Activated CD4-positive, alpha-beta memory T cell treated with anti-CD3 and anti-CD28 coated beads for 36 hours (primary cell): ENCODE measurements at regions not wholly inside any gene's neighbourhood (a gene's known extent, or its start where the extent isn't known, plus 50 kb on each side); places are given as distances from the start of the nearest gene placed in this dataset.

Source experiments
- CTCF ChIA-PET: fragments of 350-600 bp; sonication (Branson Sonifier 250); formaldehyde crosslinking; loops from one replicate; lab custom pipeline; 2021; ENCODE audit warnings: antibody characterized with exemption, inconsistent platforms; lab: Charles Lee
- POLR2A ChIA-PET: fragments of 350-600 bp; sonication (Branson Sonifier 250); formaldehyde crosslinking; loops from one replicate; lab custom pipeline; 2021; ENCODE audit warnings: antibody characterized with exemption; lab: Charles Lee
- DNase-seq: peaks from one replicate; pipeline ENCODE4 v3.0.0-alpha.2; 2020
- H3K27ac Mint-ChIP-seq: one replicate; pipeline ENCODE4 v1.8.0; 2021; ENCODE audit warnings: mixed read lengths
- H3K27me3 Mint-ChIP-seq: one replicate; pipeline ENCODE4 v1.8.0; 2021; ENCODE audit warnings: mixed read lengths
- H3K36me3 Mint-ChIP-seq: one replicate; pipeline ENCODE4 v1.8.0; 2021; ENCODE audit warnings: mixed read lengths
- H3K4me1 Mint-ChIP-seq: one replicate; pipeline ENCODE4 v1.8.0; 2021; ENCODE audit warnings: low read depth, mixed read lengths
- H3K4me3 Mint-ChIP-seq: one replicate; pipeline ENCODE4 v1.8.0; 2021; ENCODE audit warnings: mild to moderate bottlenecking, mixed read lengths
- H3K9me3 Mint-ChIP-seq: one replicate; pipeline ENCODE4 v1.8.0; 2021; ENCODE audit warnings: mixed read lengths
- intact Hi-C: fragments of 100-400 bp; cut with micrococcal nuclease; formaldehyde crosslinking; loops from one replicate; pipeline ENCODE4 v1.15.1; 2023

DNA sequence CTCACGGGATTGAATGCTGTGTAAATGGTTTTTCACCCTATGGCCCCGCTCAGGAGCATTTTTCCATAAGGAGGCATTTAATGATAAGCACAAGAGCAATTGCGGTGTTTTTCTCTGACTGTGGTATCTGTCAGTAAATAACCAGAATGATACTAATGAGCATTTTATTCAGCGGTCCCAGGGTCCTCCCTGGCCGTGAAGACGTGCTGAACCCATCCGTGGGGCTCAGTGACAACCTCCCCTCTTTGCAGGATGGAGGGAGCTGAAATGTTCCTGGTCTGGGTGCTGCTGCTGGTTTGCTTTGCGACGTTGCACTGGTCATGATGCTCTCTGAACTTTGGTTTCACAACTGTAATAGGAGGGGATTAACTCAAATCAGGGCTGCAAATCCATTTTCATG, 625.6 kb downstream of the AACS start:
- H3K9me3 Mint-ChIP-seq = no peaks in the 10 kb centered on the region
- DNase-seq = no peak
- intact Hi-C loops = no loop called here
- no peaks in the 10 kb centered on the region for H3K36me3 Mint-ChIP-seq
- H3K4me1 Mint-ChIP-seq = no peaks in the 10 kb centered on the region
- H3K4me3 Mint-ChIP-seq = no peak overlapping the region
- POLR2A ChIA-PET = no interaction called here
- H3K27ac Mint-ChIP-seq = no peak overlapping the region
- CTCF ChIA-PET = no interaction called here
- H3K27me3 Mint-ChIP-seq = no peaks in the 10 kb centered on the region

DNA sequence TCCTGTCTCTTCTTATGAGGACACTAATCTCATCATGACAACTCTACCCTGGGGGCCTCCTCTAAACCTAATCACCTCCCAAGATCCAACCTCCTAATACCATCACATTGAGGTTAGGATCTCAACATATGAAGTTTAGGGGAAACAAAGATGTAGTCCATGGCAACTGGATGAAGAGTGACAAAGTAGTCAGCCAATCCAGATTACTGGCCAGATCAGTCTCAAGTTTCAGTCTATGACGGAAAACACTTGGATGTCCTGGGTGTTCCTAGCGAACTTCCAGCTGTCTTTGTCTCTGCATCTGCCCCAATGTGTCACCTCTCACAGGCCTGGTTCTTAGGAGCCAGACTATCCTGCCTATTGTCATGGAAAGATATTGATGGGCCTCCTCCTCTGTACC, 630.8 kb downstream of the AACS start:
- no peaks in the 10 kb centered on the region for H3K27me3 Mint-ChIP-seq
- H3K36me3 Mint-ChIP-seq = no peaks in the 10 kb centered on the region
- no peak overlapping the region for H3K27ac Mint-ChIP-seq
- CTCF ChIA-PET = no interaction called here
- POLR2A ChIA-PET = no interaction called here
- intact Hi-C loops = no loop called here
- H3K4me1 Mint-ChIP-seq = no peaks in the 10 kb centered on the region
- no peak for DNase-seq
- H3K4me3 Mint-ChIP-seq = no peak overlapping the region
- peaks cover 3% of the 10 kb centered on the region for H3K9me3 Mint-ChIP-seq

DNA sequence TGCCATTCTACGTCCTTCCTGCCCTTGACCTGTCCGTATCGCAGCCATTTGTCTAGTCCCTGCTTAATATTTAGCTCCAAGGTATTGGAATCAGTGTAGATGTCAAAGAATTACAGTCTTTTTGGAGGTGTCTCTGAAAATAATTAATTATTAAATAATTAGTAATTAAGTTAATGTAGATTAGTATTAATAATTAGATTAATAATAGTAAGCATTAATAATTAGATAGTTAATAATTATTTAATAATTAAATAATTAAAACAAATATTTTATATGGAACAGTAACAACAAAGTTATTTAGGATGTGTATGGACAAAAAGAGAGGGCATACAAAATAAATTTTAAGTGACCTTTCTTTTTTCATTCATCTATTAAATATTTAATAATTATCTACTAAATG, 639.6 kb downstream of the AACS start:
- peaks cover 7% of the 10 kb centered on the region for H3K9me3 Mint-ChIP-seq
- POLR2A ChIA-PET = no interaction called here
- CTCF ChIA-PET = no interaction called here
- no peaks in the 10 kb centered on the region for H3K4me1 Mint-ChIP-seq
- H3K27ac Mint-ChIP-seq = no peak overlapping the region
- intact Hi-C loops = no loop called here
- no peak overlapping the region for H3K4me3 Mint-ChIP-seq
- DNase-seq = no peak
- H3K27me3 Mint-ChIP-seq = no peaks in the 10 kb centered on the region
- no peaks in the 10 kb centered on the region for H3K36me3 Mint-ChIP-seq

DNA sequence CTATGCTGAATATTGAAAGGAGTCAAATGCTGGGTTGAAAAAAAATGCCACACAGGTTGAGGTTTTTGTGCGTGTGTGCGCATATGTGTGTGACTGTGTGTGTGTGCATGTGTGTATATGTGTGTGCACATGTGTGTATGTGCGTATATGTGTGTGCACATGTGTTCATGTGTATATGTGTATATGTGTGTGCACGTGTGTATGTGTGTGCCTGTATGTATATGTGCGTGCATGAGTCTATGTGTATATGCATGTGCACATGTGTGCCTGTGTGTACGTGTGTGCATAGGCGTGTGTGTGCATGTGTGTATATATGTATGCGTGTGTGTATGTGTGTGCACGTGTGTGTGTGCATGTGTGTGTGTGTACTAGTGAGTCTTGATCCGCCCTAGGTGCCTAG, 655.7 kb downstream of the AACS start:
- Mint-ChIP-seq H3K27ac (no peak overlapping the region), H3K4me1 (no peaks in the 10 kb centered on the region), H3K36me3 (peaks cover 4% of the 10 kb centered on the region), H3K4me3 (no peak overlapping the region), H3K9me3 (peaks cover 29% of the 10 kb centered on the region), H3K27me3 (no peaks in the 10 kb centered on the region)
- POLR2A ChIA-PET = no interaction called here
- no peak for DNase-seq
- CTCF ChIA-PET = no interaction called here
- intact Hi-C loops = no loop called here

DNA sequence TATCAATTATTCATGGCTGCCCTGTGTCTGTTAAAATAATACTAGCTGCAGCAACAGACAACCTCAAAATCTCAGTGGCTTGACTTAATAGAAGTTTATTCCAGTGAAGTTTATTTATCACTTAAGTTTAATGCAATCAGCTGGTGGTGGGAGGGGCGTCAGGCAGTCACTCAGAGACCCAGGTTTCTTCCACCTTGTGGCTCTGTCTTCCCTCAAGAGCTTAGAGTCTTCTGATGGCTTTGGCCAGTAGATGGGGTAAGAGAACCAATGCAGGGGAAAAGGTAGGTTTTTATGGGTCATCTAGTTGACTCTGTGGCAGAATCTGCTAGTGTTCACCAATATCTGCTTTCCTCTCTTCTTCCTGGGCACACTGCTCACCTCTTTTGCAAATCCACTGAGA, 668.9 kb downstream of the AACS start:
- intact Hi-C loops = no loop called here

DNA sequence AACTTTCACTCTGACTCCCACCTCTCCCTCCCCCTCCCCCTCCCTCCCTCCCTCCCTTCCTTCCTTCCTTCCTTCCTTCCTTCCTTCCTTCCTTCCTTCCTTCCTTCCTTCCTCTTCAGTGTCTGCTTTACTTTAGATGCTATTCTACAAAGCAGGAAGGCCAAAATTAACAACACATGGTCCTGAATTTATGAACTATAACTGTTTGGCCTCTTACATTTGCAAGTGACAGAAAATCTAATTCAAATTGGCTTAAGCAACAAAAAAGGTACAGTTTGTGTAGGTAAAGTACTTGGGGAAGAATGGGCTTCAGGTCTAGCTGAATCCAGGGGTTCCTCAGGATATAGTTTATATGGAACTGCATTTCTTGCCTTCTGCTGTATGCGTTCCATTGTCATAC, 673.0 kb downstream of the AACS start:
- no peaks in the 10 kb centered on the region for H3K27me3 Mint-ChIP-seq
- no peak overlapping the region for H3K27ac Mint-ChIP-seq
- no peaks in the 10 kb centered on the region for H3K4me1 Mint-ChIP-seq
- no peak for DNase-seq
- no peak overlapping the region for H3K4me3 Mint-ChIP-seq
- ChIA-PET CTCF (no interaction called here), POLR2A (no interaction called here)
- H3K9me3 Mint-ChIP-seq = peaks cover 22% of the 10 kb centered on the region
- intact Hi-C loops = no loop called here
- H3K36me3 Mint-ChIP-seq = no peaks in the 10 kb centered on the region

More for the DNA sequence above, 668.9 kb downstream of the AACS start:
- Mint-ChIP-seq H3K9me3 (peaks cover 16% of the 10 kb centered on the region), H3K27ac (no peak overlapping the region), H3K36me3 (no peaks in the 10 kb centered on the region), H3K4me3 (no peak overlapping the region), H3K27me3 (no peaks in the 10 kb centered on the region), H3K4me1 (no peaks in the 10 kb centered on the region)
- DNase-seq = no peak
- POLR2A ChIA-PET = no interaction called here
- CTCF ChIA-PET = no interaction called here

DNA sequence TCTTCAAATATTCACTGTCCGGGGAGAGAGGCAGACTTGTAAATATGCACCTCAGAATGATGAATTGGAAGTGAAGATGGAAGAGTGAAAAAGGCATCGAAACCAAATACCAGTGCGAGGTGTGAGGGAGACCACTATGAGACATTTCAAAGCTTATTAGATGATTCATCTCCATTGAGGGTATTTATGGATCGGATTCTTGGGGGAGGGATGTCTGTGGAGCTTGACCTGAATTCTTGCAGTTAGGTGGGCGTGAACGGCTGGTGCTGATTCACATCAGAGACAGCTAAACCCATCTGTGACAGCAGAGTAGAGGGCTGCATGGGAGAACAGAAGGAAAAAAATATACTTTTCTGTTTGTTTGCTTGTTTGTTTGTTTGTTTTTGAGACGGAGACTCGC, 677.2 kb downstream of the AACS start:
- ChIA-PET POLR2A (no interaction called here), CTCF (no interaction called here)
- no peaks in the 10 kb centered on the region for H3K4me1 Mint-ChIP-seq
- intact Hi-C loops = no loop called here
- H3K27ac Mint-ChIP-seq = no peak overlapping the region
- H3K36me3 Mint-ChIP-seq = no peaks in the 10 kb centered on the region
- H3K4me3 Mint-ChIP-seq = no peak overlapping the region
- peaks cover 6% of the 10 kb centered on the region for H3K9me3 Mint-ChIP-seq
- DNase-seq = no peak
- no peaks in the 10 kb centered on the region for H3K27me3 Mint-ChIP-seq

DNA sequence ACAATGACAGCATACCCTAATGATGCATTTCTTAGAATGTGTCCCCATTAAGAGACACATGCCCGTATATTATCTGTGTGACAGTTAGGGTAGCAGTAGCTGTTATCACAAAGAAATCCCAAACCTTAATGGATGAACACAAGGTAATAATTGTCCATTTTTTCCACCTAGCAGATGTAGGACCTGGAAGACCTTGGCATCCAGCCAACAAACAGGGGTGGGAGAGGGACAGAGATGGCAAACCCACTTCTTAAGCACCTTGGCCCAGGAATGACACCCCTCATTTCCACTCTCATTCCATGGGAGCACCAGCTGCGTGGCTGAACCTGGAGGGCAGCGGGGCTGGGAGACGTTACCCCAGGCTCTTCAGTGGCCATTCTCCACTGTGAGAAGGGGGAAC, 679.0 kb downstream of the AACS start:
- ChIA-PET POLR2A (no interaction called here), CTCF (no interaction called here)
- H3K4me1 Mint-ChIP-seq = no peaks in the 10 kb centered on the region
- peaks cover 8% of the 10 kb centered on the region for H3K9me3 Mint-ChIP-seq
- DNase-seq = no peak
- intact Hi-C loops = no loop called here
- H3K27me3 Mint-ChIP-seq = no peaks in the 10 kb centered on the region
- no peak overlapping the region for H3K4me3 Mint-ChIP-seq
- no peak overlapping the region for H3K27ac Mint-ChIP-seq
- H3K36me3 Mint-ChIP-seq = no peaks in the 10 kb centered on the region

DNA sequence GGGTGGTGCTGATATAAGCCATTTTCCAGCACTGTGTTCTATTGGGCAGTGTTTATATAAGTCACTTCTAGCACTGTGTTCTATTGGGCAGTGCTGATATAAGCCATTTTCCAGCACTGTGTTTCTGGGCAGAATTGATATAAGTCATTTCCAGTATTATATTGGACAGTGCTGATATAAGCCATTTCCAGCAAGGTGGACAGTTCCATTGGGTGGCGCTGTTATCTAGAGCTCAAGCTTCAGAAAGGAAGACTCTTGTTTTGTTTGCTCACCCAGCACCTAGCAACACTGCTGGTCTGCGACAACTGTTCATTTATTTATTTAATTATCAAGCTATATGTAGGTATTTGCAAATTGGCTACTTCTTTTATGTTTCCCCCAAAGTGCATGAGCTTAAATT, 690.3 kb downstream of the AACS start:
- intact Hi-C loops = no loop called here
- Mint-ChIP-seq H3K36me3 (no peaks in the 10 kb centered on the region), H3K27me3 (no peaks in the 10 kb centered on the region), H3K27ac (no peak overlapping the region), H3K9me3 (peaks cover 4% of the 10 kb centered on the region), H3K4me1 (no peaks in the 10 kb centered on the region), H3K4me3 (no peak overlapping the region)
- no peak for DNase-seq
- POLR2A ChIA-PET = no interaction called here
- CTCF ChIA-PET = no interaction called here

DNA sequence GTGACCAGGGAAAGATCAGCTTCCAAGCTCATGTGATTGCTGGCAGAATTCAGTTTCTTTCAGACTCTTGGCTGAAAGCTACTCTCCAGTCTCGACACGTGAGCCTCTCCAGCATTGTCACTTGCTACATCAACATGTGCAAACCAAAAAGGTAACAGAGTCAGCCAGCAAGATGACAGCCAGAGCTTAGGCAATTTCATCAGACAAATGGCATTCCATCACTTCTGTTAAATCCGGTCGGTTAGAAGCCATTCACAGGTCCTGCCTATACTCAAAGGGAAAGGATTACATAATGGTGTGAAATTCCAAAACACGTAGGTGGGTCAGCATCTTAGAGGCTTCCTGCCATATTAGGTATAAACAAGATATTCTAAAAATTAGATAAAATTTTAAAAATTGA, 700.9 kb downstream of the AACS start:
- DNase-seq = no peak
- ChIA-PET CTCF (no interaction called here), POLR2A (no interaction called here)
- Mint-ChIP-seq H3K27me3 (no peaks in the 10 kb centered on the region), H3K4me1 (no peaks in the 10 kb centered on the region), H3K4me3 (no peak overlapping the region), H3K36me3 (no peaks in the 10 kb centered on the region), H3K27ac (no peak overlapping the region), H3K9me3 (no peaks in the 10 kb centered on the region)
- intact Hi-C loops = no loop called here

DNA sequence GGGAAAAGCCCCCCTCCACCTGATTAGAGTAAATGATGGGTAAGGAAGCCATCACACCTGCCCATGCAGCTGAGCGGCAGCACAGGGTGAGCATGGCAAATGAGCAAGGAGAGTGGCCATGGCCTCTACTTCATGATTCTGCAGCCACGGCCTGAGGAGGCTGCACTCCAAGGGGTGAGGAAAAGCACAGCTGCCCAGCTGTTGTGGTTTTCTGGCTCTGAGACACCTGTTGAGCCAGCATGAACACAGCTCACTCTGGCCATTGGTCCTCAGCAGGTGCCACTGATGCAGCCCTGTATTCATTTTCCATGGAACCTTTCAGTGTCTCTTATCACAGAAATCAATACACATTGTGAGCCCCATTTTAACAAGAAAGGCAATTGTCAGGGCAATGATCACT, 707.2 kb downstream of the AACS start:
- H3K27ac Mint-ChIP-seq = no peak overlapping the region
- H3K4me1 Mint-ChIP-seq = no peaks in the 10 kb centered on the region
- no peaks in the 10 kb centered on the region for H3K36me3 Mint-ChIP-seq
- H3K9me3 Mint-ChIP-seq = peaks cover 4% of the 10 kb centered on the region
- peaks cover 2% of the 10 kb centered on the region for H3K27me3 Mint-ChIP-seq
- CTCF ChIA-PET = no interaction called here
- no peak overlapping the region for H3K4me3 Mint-ChIP-seq
- intact Hi-C loops = no loop called here
- DNase-seq = no peak
- POLR2A ChIA-PET = no interaction called here

DNA sequence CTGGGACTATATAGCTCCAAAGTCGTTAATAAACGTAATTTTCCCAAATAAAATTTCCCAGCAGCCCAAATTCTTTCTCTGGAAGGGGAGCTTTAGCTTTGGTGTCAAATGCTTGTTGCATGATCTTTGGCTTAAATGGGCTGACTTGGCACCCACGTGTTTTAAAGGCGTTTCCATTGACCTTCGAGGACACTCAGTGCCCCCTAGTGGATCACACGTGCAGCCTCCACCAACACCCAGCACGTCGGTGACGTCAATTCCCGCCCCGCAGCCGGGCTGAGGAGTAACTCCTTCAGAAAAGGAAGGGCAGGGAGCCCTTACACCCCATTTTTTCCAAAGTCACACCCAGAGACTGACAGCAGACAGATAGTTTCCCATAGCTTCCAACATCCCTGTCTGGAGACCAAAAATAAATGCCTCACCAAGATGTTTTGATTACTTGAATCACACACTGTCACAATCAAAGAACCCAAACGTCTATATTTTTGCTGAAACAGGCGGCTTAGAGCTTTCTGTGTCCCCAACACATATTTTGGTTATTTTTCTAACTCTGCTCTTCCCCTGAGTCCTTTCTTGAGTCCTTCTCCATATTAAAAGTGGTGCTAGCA, 707.9 kb downstream of the AACS start:
- ChIA-PET POLR2A (no interaction called here), CTCF (no interaction called here)
- peaks cover 4% of the 10 kb centered on the region for H3K9me3 Mint-ChIP-seq
- H3K36me3 Mint-ChIP-seq = no peaks in the 10 kb centered on the region
- no peak overlapping the region for H3K27ac Mint-ChIP-seq
- intact Hi-C loops = no loop called here
- DNase-seq = peak; percentile 28
- no peak overlapping the region for H3K4me3 Mint-ChIP-seq
- H3K27me3 Mint-ChIP-seq = peaks cover 2% of the 10 kb centered on the region
- H3K4me1 Mint-ChIP-seq = no peaks in the 10 kb centered on the region

DNA sequence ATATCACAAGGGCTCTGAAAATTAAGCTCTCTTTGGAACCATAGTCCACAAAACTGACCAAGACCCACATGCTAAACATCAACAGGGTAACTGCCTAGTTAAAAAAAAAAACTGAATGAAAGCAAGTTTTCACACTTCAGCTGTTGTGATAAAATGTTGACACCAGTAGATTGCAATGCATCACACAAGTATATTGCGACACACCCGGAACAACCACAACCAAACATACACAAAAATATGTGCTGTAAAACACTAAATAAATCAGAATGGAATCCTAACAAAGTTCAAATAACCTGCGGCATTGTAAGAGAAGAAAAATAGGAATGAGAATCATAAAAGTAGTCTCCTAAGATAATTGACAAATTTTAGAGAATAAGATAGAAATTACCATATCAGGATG, 710.3 kb downstream of the AACS start:
- Mint-ChIP-seq H3K27me3 (peaks cover 2% of the 10 kb centered on the region), H3K4me3 (no peak overlapping the region), H3K36me3 (no peaks in the 10 kb centered on the region), H3K27ac (no peak overlapping the region), H3K9me3 (peaks cover 4% of the 10 kb centered on the region), H3K4me1 (no peaks in the 10 kb centered on the region)
- DNase-seq = no peak
- ChIA-PET CTCF (no interaction called here), POLR2A (no interaction called here)
- intact Hi-C loops = no loop called here
